ENCODE measurements at regions not wholly inside any gene's neighbourhood (a gene's known extent, or its start where the extent isn't known, plus 50 kb on each side); places are given as distances from the start of the nearest gene placed in this dataset.

DNA sequence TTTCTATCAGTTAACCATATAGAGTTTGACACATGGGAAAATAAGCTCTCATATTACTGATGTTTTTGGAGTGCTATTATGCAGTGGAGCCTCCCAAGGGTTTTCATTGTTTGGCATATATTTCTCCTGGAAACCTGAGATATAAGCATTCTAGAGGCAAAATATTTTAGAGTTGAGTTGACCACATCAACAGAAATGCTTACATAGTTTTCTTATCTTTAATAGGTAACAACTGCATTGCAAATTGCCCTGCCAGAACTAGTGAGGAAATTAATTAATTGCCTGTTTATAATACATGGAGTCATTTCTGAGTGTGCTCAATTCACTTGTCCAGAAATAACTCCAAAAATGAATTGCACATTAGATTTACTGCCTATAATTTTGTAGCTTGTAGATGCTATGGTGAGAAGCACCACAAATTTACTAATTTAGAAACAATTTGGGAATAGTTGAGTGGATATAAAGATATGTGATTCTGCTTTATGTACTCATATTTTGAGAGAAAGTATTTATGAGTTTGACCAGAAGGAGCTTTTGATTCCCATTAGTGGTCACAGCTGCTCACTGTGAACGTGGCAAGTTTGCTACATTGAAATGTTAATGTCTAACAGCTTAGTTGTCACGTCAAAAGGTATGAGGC lies 288.7 kb downstream of the CD109 start:
- no peaks in the 10 kb centered on the region for H3K79me2 ChIP-seq (replicated peaks; ENCODE audit: insufficient read depth)
- no peaks in the 10 kb centered on the region for H3K4me1 ChIP-seq (ENCODE audit: insufficient read depth)
- ATAC-seq = no peak
- no peak for DNase-seq (ENCODE audit: low spot score)
- no peaks in the 10 kb centered on the region for H3K27me3 ChIP-seq (ENCODE audit: insufficient read depth)
- Mint-ChIP-seq H3K36me3 (ENCODE audit: low read depth) (no peaks in the 10 kb centered on the region), H3K27me3 (ENCODE audit: insufficient read depth, low read depth, poor library complexity) (no peaks in the 10 kb centered on the region), H3K9me3 (peaks cover 4% of the 10 kb centered on the region; the same call in 2 of the 3 replicates), H3K4me3 (no peak overlapping the region), H3K4me1 (no peaks in the 10 kb centered on the region), H3K27ac (no peak overlapping the region)
- no peaks in the 10 kb centered on the region for H3K36me3 ChIP-seq (ENCODE audit: insufficient read depth)
- H3K27ac ChIP-seq (ENCODE audit: low read depth) = no peak overlapping the region
- H3F3A ChIP-seq (replicated peaks; ENCODE audit: low read depth) = no peaks in the 10 kb centered on the region
- no peak overlapping the region for H3K4me3 ChIP-seq
- H3K9me2 ChIP-seq (ENCODE audit: insufficient read depth) = 0 out of 2 replicates have a peak, but pooled peaks cover 4% of the 10 kb centered on the region
- TF ChIP-seq POLR2AphosphoS5 (IDR thresholded peaks at IDR 0.05; ENCODE audit: low read depth) = no peak
- no peak for TF ChIP-seq CREB1 (CRISPR knock-in tag; IDR thresholded peaks at IDR 0.05; ENCODE audit: low read depth)
- TF ChIP-seq, protein P1, sequence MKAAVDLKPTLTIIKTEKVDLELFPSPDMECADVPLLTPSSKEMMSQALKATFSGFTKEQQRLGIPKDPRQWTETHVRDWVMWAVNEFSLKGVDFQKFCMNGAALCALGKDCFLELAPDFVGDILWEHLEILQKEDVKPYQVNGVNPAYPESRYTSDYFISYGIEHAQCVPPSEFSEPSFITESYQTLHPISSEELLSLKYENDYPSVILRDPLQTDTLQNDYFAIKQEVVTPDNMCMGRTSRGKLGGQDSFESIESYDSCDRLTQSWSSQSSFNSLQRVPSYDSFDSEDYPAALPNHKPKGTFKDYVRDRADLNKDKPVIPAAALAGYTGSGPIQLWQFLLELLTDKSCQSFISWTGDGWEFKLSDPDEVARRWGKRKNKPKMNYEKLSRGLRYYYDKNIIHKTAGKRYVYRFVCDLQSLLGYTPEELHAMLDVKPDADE (IDR thresholded peaks at IDR 0.05) = no peak
- TF ChIP-seq, protein P2, sequence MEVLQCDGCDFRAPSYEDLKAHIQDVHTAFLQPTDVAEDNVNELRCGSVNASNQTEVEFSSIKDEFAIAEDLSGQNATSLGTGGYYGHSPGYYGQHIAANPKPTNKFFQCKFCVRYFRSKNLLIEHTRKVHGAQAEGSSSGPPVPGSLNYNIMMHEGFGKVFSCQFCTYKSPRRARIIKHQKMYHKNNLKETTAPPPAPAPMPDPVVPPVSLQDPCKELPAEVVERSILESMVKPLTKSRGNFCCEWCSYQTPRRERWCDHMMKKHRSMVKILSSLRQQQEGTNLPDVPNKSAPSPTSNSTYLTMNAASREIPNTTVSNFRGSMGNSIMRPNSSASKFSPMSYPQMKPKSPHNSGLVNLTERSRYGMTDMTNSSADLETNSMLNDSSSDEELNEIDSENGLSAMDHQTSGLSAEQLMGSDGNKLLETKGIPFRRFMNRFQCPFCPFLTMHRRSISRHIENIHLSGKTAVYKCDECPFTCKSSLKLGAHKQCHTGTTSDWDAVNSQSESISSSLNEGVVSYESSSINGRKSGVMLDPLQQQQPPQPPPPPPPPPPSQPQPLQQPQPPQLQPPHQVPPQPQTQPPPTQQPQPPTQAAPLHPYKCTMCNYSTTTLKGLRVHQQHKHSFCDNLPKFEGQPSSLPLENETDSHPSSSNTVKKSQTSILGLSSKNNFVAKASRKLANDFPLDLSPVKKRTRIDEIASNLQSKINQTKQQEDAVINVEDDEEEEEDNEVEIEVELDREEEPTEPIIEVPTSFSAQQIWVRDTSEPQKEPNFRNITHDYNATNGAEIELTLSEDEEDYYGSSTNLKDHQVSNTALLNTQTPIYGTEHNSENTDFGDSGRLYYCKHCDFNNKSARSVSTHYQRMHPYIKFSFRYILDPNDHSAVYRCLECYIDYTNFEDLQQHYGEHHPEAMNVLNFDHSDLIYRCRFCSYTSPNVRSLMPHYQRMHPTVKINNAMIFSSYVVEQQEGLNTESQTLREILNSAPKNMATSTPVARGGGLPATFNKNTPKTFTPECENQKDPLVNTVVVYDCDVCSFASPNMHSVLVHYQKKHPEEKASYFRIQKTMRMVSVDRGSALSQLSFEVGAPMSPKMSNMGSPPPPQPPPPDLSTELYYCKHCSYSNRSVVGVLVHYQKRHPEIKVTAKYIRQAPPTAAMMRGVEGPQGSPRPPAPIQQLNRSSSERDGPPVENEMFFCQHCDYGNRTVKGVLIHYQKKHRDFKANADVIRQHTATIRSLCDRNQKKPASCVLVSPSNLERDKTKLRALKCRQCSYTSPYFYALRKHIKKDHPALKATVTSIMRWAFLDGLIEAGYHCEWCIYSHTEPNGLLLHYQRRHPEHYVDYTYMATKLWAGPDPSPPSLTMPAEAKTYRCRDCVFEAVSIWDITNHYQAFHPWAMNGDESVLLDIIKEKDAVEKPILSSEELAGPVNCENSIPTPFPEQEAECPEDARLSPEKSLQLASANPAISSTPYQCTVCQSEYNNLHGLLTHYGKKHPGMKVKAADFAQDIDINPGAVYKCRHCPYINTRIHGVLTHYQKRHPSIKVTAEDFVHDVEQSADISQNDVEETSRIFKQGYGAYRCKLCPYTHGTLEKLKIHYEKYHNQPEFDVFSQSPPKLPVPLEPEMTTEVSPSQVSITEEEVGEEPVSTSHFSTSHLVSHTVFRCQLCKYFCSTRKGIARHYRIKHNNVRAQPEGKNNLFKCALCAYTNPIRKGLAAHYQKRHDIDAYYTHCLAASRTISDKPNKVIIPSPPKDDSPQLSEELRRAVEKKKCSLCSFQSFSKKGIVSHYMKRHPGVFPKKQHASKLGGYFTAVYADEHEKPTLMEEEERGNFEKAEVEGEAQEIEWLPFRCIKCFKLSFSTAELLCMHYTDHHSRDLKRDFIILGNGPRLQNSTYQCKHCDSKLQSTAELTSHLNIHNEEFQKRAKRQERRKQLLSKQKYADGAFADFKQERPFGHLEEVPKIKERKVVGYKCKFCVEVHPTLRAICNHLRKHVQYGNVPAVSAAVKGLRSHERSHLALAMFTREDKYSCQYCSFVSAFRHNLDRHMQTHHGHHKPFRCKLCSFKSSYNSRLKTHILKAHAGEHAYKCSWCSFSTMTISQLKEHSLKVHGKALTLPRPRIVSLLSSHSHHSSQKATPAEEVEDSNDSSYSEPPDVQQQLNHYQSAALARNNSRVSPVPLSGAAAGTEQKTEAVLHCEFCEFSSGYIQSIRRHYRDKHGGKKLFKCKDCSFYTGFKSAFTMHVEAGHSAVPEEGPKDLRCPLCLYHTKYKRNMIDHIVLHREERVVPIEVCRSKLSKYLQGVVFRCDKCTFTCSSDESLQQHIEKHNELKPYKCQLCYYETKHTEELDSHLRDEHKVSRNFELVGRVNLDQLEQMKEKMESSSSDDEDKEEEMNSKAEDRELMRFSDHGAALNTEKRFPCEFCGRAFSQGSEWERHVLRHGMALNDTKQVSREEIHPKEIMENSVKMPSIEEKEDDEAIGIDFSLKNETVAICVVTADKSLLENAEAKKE (CRISPR knock-in tag; IDR thresholded peaks at IDR 0.05) = no peak
- TF ChIP-seq EZH2 (IDR thresholded peaks at IDR 0.05; ENCODE audit: low read depth, unreplicated experiment) = no peak
- TF ChIP-seq, protein P3, sequence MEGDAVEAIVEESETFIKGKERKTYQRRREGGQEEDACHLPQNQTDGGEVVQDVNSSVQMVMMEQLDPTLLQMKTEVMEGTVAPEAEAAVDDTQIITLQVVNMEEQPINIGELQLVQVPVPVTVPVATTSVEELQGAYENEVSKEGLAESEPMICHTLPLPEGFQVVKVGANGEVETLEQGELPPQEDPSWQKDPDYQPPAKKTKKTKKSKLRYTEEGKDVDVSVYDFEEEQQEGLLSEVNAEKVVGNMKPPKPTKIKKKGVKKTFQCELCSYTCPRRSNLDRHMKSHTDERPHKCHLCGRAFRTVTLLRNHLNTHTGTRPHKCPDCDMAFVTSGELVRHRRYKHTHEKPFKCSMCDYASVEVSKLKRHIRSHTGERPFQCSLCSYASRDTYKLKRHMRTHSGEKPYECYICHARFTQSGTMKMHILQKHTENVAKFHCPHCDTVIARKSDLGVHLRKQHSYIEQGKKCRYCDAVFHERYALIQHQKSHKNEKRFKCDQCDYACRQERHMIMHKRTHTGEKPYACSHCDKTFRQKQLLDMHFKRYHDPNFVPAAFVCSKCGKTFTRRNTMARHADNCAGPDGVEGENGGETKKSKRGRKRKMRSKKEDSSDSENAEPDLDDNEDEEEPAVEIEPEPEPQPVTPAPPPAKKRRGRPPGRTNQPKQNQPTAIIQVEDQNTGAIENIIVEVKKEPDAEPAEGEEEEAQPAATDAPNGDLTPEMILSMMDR (conservative IDR thresholded peaks at IDR 0.05; ENCODE audit: low read depth in 2 of 2) = no peak
- no peak for TF ChIP-seq ZNF331 (CRISPR knock-in tag; IDR thresholded peaks at IDR 0.05; ENCODE audit: low read depth)
- no peak for TF ChIP-seq EZH2phosphoT487 (IDR thresholded peaks at IDR 0.05; ENCODE audit: unreplicated experiment)
- TF ChIP-seq NANOG (IDR thresholded peaks at IDR 0.05; ENCODE audit: borderline replicate concordance) = no peak
- no peak for TF ChIP-seq STAT1 (IDR thresholded peaks at IDR 0.05; ENCODE audit: unreplicated experiment)
- TF ChIP-seq, protein P4, sequence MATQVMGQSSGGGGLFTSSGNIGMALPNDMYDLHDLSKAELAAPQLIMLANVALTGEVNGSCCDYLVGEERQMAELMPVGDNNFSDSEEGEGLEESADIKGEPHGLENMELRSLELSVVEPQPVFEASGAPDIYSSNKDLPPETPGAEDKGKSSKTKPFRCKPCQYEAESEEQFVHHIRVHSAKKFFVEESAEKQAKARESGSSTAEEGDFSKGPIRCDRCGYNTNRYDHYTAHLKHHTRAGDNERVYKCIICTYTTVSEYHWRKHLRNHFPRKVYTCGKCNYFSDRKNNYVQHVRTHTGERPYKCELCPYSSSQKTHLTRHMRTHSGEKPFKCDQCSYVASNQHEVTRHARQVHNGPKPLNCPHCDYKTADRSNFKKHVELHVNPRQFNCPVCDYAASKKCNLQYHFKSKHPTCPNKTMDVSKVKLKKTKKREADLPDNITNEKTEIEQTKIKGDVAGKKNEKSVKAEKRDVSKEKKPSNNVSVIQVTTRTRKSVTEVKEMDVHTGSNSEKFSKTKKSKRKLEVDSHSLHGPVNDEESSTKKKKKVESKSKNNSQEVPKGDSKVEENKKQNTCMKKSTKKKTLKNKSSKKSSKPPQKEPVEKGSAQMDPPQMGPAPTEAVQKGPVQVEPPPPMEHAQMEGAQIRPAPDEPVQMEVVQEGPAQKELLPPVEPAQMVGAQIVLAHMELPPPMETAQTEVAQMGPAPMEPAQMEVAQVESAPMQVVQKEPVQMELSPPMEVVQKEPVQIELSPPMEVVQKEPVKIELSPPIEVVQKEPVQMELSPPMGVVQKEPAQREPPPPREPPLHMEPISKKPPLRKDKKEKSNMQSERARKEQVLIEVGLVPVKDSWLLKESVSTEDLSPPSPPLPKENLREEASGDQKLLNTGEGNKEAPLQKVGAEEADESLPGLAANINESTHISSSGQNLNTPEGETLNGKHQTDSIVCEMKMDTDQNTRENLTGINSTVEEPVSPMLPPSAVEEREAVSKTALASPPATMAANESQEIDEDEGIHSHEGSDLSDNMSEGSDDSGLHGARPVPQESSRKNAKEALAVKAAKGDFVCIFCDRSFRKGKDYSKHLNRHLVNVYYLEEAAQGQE (IDR thresholded peaks at IDR 0.05; ENCODE audit: unreplicated experiment) = no peak
- TF ChIP-seq ZNF114 (CRISPR knock-in tag; IDR thresholded peaks at IDR 0.05) = no peak
- TF ChIP-seq JUNB (IDR thresholded peaks at IDR 0.05; ENCODE audit: unreplicated experiment) = no peak
- no peaks in the 10 kb centered on the region for H4K20me1 ChIP-seq (replicated peaks; ENCODE audit: insufficient read depth)
- no peak overlapping the region for H2AFZ ChIP-seq
- H3K4me2 ChIP-seq = no peak overlapping the region

Measured in GM23338 (cell line).